GM23248 (cell line): ENCODE measurements at regions not wholly inside any gene's neighbourhood (a gene's known extent, or its start where the extent isn't known, plus 50 kb on each side); places are given as distances from the start of the nearest gene placed in this dataset.

ENCODE experiments used
- DNase-seq: peaks from one replicate; pipeline ENCODE4 v3.0.0-alpha.2; 2015
- H2AFZ ChIP-seq: fragments of 200-600 bp; sonication (generic); 2 replicates; pipeline ENCODE4 v1.6.1; 2016; ENCODE audit warnings: antibody characterized with exemption
- H3F3A ChIP-seq: fragments of 200-600 bp; sonication (generic); 2 replicates; pipeline ENCODE4 v1.6.1; 2016; ENCODE audit warnings: mild to moderate bottlenecking, antibody characterized with exemption, mixed run types; ENCODE audit not compliant: insufficient read depth
- H3K27ac ChIP-seq: fragments of 200-600 bp; sonication (generic); 2 replicates; pipeline ENCODE4 v1.5.1; 2016; ENCODE audit warnings: mild to moderate bottlenecking
- H3K27me3 ChIP-seq: fragments of 200-600 bp; sonication (generic); replicated peaks from 2 replicates; pipeline ENCODE4 v1.6.1; 2016; ENCODE audit warnings: mild to moderate bottlenecking; ENCODE audit not compliant: insufficient read depth
- H3K36me3 ChIP-seq: fragments of 200-600 bp; sonication (generic); 2 replicates; pipeline ENCODE4 v1.6.1; 2016; ENCODE audit warnings: low read depth, mild to moderate bottlenecking
- H3K4me1 ChIP-seq: fragments of 200-600 bp; sonication (generic); 2 replicates; pipeline ENCODE4 v1.6.1; 2016; ENCODE audit warnings: mild to moderate bottlenecking; ENCODE audit not compliant: insufficient read depth
- H3K4me2 ChIP-seq: fragments of 200-600 bp; sonication (generic); one replicate; pipeline ENCODE4 v1.6.1; 2016; ENCODE audit warnings: mild to moderate bottlenecking; ENCODE audit not compliant: unreplicated experiment
- H3K4me3 ChIP-seq: fragments of 200-600 bp; sonication (generic); 2 replicates; pipeline ENCODE4 v1.5.1; 2016; ENCODE audit warnings: mild to moderate bottlenecking
- H3K79me2 ChIP-seq: fragments of 200-600 bp; sonication (generic); 2 replicates; pipeline ENCODE4 v1.6.1; 2016; ENCODE audit warnings: mild to moderate bottlenecking; ENCODE audit not compliant: insufficient read depth
- H3K9ac ChIP-seq: fragments of 200-600 bp; sonication (generic); 2 replicates; pipeline ENCODE4 v1.6.1; 2016; ENCODE audit warnings: mild to moderate bottlenecking
- H3K9me2 ChIP-seq: fragments of 200-600 bp; sonication (generic); 2 replicates; pipeline ENCODE4 v1.6.1; 2016; ENCODE audit warnings: mixed run types, mild to moderate bottlenecking, moderate library complexity; ENCODE audit not compliant: insufficient read depth
- H3K9me3 ChIP-seq: fragments of 200-600 bp; sonication (generic); one replicate; pipeline ENCODE4 v1.6.1; 2017; ENCODE audit warnings: low read depth
- H4K20me1 ChIP-seq: fragments of 200-600 bp; sonication (generic); 2 replicates; pipeline ENCODE4 v1.6.0; 2016; ENCODE audit not compliant: insufficient read depth
- EZH2 ChIP-seq: fragments of 200-600 bp; sonication (generic); IDR thresholded peaks from 2 replicates; pipeline ENCODE4 v1.6.1; 2018; ENCODE audit warnings: antibody characterized with exemption, mild to moderate bottlenecking; ENCODE audit not compliant: insufficient read depth, poor library complexity, severe bottlenecking
- EZH2phosphoT487 ChIP-seq: fragments of 200-600 bp; sonication (generic); IDR thresholded peaks from 2 replicates; pipeline ENCODE4 v1.6.1; 2018; ENCODE audit warnings: antibody characterized with exemption, moderate library complexity, mild to moderate bottlenecking, low read depth; ENCODE audit not compliant: insufficient read depth
- WGBS, 2 experiments: methylation state at CpG; one replicate each; pipeline ENCODE4 v1.1.6; 2015 to 2017; ENCODE audit warnings: low lambda C conversion rate in 2 of 2, low coverage in 1 of 2; ENCODE audit errors: missing lambda C conversion rate in 2 of 2; 5-methylcytosine and 5-hydroxymethylcytosine counted together
- in situ Hi-C: fragments of 300-500 bp; cut with MboI; formaldehyde crosslinking; loops from 2 replicates; pipeline ENCODE4 v1.15.0; 2020

GRCh38 chr7:95675016-95675415 lies 78.7 kb upstream of the PDK4 start:
- no peaks in the 10 kb centered on the region for H3K27me3 ChIP-seq
- H3K36me3 ChIP-seq, result no peaks in the 10 kb centered on the region
- no peaks in the 10 kb centered on the region for H3K9me2 ChIP-seq
- no peak overlapping the region for H3K4me2 ChIP-seq
- no peaks in the 10 kb centered on the region for H3K9me3 ChIP-seq
- no peak for DNase-seq
- in situ Hi-C loops, result no loop called here
- H3F3A ChIP-seq, result no peaks in the 10 kb centered on the region
- H3K79me2 ChIP-seq, result no peaks in the 10 kb centered on the region
- no peaks in the 10 kb centered on the region for H3K4me1 ChIP-seq
- H2AFZ ChIP-seq, result no peak overlapping the region
- no peak overlapping the region for H3K27ac ChIP-seq
- TF ChIP-seq EZH2 (no peak), EZH2phosphoT487 (no peak)
- 87 to 92% methylated on average over 6 of the region's 6 CpGs for WGBS, 2 experiments
- H4K20me1 ChIP-seq, result no peaks in the 10 kb centered on the region
- no peak overlapping the region for H3K4me3 ChIP-seq
- H3K9ac ChIP-seq, result no peak overlapping the region

DNA sequence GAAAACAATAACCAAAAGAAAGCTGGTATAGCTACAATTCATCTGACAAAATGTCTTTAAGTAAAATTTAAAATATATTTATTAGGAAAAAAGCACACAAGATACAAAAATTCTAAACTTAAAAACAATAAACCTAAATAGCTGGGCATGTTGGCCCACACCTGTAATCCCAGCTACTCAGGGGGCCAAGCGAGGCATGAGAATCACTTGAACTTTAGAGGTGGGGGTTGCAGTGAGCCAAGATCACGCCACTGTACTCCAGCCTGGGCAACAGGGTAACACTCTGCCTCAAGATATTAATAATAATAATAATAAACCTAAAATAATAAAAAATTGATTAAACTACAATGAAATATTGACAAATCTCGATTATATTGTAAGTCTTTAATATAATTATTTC lies 77.8 kb upstream of the PDK4 start:
- Histone ChIP-seq H2AFZ (no peak overlapping the region), H3K4me3 (no peak overlapping the region), H3K4me1 (no peaks in the 10 kb centered on the region), H3K27me3 (no peaks in the 10 kb centered on the region), H4K20me1 (no peaks in the 10 kb centered on the region), H3K9ac (no peak overlapping the region), H3K36me3 (no peaks in the 10 kb centered on the region), H3K27ac (no peak overlapping the region), H3K79me2 (no peaks in the 10 kb centered on the region), H3F3A (no peaks in the 10 kb centered on the region), H3K9me3 (no peaks in the 10 kb centered on the region), H3K4me2 (no peak overlapping the region), H3K9me2 (no peaks in the 10 kb centered on the region)
- TF ChIP-seq EZH2phosphoT487, result no peak
- no peak for TF ChIP-seq EZH2
- no peak for DNase-seq
- in situ Hi-C loops, result no loop called here
- 72 to 73% methylated on average over 3 of the region's 3 CpGs for WGBS, 2 experiments

GRCh38 chr7:95672434-95672833 lies 76.1 kb upstream of the PDK4 start:
- H3K36me3 ChIP-seq, result no peaks in the 10 kb centered on the region
- no peak for DNase-seq
- no peak overlapping the region for H3K9ac ChIP-seq
- in situ Hi-C loops, result no loop called here
- H2AFZ ChIP-seq, result no peak overlapping the region
- no peak overlapping the region for H3K4me2 ChIP-seq
- H3K27me3 ChIP-seq, result no peaks in the 10 kb centered on the region
- no peak overlapping the region for H3K4me3 ChIP-seq
- no peak for TF ChIP-seq EZH2phosphoT487
- no peaks in the 10 kb centered on the region for H3K79me2 ChIP-seq
- WGBS, 2 experiments, result 62 to 70% methylated on average over 2 of the region's 2 CpGs
- H3K9me2 ChIP-seq, result no peaks in the 10 kb centered on the region
- H3K4me1 ChIP-seq, result no peaks in the 10 kb centered on the region
- no peaks in the 10 kb centered on the region for H4K20me1 ChIP-seq
- no peaks in the 10 kb centered on the region for H3K9me3 ChIP-seq
- H3F3A ChIP-seq, result no peaks in the 10 kb centered on the region
- no peak overlapping the region for H3K27ac ChIP-seq

DNA sequence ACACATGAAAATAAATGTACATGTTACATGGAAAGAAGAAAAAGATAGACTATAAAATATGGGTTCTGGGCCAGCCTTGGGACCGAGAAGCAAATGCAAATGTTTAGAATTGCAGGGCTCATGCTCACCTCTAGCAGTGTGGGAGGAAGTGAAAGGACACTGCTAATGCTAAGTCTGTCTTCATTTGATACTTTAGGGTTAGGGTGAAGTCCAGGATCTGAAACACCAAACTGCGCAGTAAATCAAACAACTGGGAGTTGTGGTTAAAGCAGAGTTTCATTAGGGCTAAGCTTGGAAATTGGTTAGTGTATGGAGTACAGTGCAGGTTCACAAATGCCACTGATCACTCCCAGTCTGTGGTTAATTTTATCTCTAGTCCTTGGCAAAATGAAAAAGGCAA lies 73.2 kb upstream of the PDK4 start:
- Histone ChIP-seq H3K9me2 (no peaks in the 10 kb centered on the region), H3K4me1 (no peaks in the 10 kb centered on the region), H3K4me3 (no peak overlapping the region), H3K9ac (no peak overlapping the region), H4K20me1 (no peaks in the 10 kb centered on the region), H3K36me3 (no peaks in the 10 kb centered on the region), H3K27me3 (no peaks in the 10 kb centered on the region), H3K79me2 (no peaks in the 10 kb centered on the region), H2AFZ (no peak overlapping the region), H3K9me3 (no peaks in the 10 kb centered on the region), H3K27ac (no peak overlapping the region), H3F3A (no peaks in the 10 kb centered on the region), H3K4me2 (no peak overlapping the region)
- WGBS, 2 experiments, result 93 to 96% methylated on average over 2 of the region's 2 CpGs
- TF ChIP-seq EZH2phosphoT487 (no peak), EZH2 (no peak)
- in situ Hi-C loops, result no loop called here
- DNase-seq, result no peak

DNA sequence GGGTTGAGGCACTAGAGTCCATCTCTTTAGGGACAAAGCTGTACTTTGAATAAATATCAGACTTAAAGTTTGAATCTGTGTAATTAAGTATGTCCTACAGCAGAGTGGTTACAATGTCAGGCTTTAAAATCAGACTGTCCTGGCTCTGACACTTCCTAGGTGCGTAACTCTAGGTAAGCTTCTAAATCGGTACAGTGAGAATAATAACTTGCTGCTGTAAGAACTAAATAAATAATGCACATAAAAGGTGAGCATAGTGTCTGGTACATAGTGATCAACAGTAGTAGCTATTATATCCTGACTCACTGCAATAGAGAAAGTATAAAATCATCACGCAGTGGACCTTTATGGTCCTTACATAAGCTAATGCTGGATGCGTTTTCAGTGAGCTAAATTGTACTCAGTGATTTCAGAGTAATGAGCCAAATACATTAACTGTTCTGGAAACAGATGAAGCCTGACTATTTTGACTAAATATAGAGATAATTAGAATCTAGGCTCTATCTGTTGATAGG lies 72.2 kb upstream of the PDK4 start:
- Histone ChIP-seq H4K20me1 (no peaks in the 10 kb centered on the region), H3F3A (no peaks in the 10 kb centered on the region), H3K4me2 (no peak overlapping the region), H3K79me2 (no peaks in the 10 kb centered on the region), H3K4me3 (no peak overlapping the region), H3K27ac (no peak overlapping the region), H2AFZ (no peak overlapping the region), H3K4me1 (no peaks in the 10 kb centered on the region), H3K27me3 (no peaks in the 10 kb centered on the region), H3K9me2 (no peaks in the 10 kb centered on the region), H3K36me3 (no peaks in the 10 kb centered on the region), H3K9me3 (no peaks in the 10 kb centered on the region), H3K9ac (no peak overlapping the region)
- TF ChIP-seq EZH2 (no peak), EZH2phosphoT487 (no peak)
- in situ Hi-C loops, result no loop called here
- DNase-seq, result no peak
- WGBS, 2 experiments, result 83% methylated on average over 4 of the region's 4 CpGs
